ENCODE measurements at regions not wholly inside any gene's neighbourhood (a gene's known extent, or its start where the extent isn't known, plus 50 kb on each side); places are given as distances from the start of the nearest gene placed in this dataset.

- Histone ChIP-seq H3K4me3 (no peak overlapping the region), H3K27me3 (peaks cover 3% of the 10 kb centered on the region), H3K36me3 (no peaks in the 10 kb centered on the region), H3K4me1 (no peaks in the 10 kb centered on the region), H3K27ac (no peak overlapping the region), H3K9me3 (no peaks in the 10 kb centered on the region)
- intact Hi-C loops (cut with DNase I; ENCODE audit: low total_unique reads), result no loop called here
- DNase-seq, result no peak
- TF ChIP-seq EP300 (IDR thresholded peaks at IDR 0.05; ENCODE audit: low read depth) (no peak), POLR2A (IDR thresholded peaks at IDR 0.05) (no peak), POLR2AphosphoS5 (IDR thresholded peaks at IDR 0.05) (no peak), CTCF (IDR thresholded peaks at IDR 0.05) (no peak)
- in situ Hi-C loops (cut with MboI; ENCODE audit: low pct_ligation_motif_present in 1 of 4, low pct_unique_long_range_greater_than_20kb in 1 of 4, low sequenced_read_pairs in 3 of 4), result no loop called here
Observed at GRCh38 chr9:92196400-92196799, 81.2 kb upstream of the SPTLC1 start.

- Histone ChIP-seq H3K27me3 (peaks cover 1% of the 10 kb centered on the region), H3K36me3 (no peaks in the 10 kb centered on the region), H3K4me1 (no peaks in the 10 kb centered on the region), H3K9me3 (no peaks in the 10 kb centered on the region), H3K4me3 (no peak overlapping the region), H3K27ac (no peak overlapping the region)
- no peak for DNase-seq
- in situ Hi-C loops (cut with MboI; ENCODE audit: low pct_ligation_motif_present in 1 of 4, low pct_unique_long_range_greater_than_20kb in 1 of 4, low sequenced_read_pairs in 3 of 4), result no loop called here
- TF ChIP-seq CTCF (IDR thresholded peaks at IDR 0.05), result no peak
- no peak for TF ChIP-seq EP300 (IDR thresholded peaks at IDR 0.05; ENCODE audit: low read depth)
- TF ChIP-seq POLR2AphosphoS5 (IDR thresholded peaks at IDR 0.05), result no peak
- no peak for TF ChIP-seq POLR2A (IDR thresholded peaks at IDR 0.05)
- intact Hi-C loops (cut with DNase I; ENCODE audit: low total_unique reads), result no loop called here
- 80 to 85% methylated on average over 3 to 6 of the region's 6 CpGs for WGBS, 2 donors (ENCODE audit: low coverage in 1 of 2)
Observed at GRCh38 chr9:92191801-92192200, 76.6 kb upstream of the SPTLC1 start.

- DNase-seq, result no peak
- H3K36me3 ChIP-seq, result no peaks in the 10 kb centered on the region
- H3K4me3 ChIP-seq, result no peak overlapping the region
- no peak overlapping the region for H3K27ac ChIP-seq
- H3K27me3 ChIP-seq, result no peaks in the 10 kb centered on the region
- no peaks in the 10 kb centered on the region for H3K9me3 ChIP-seq
- intact Hi-C loops (cut with DNase I; ENCODE audit: low total_unique reads), result no loop called here
- WGBS, 2 donors (ENCODE audit: low coverage in 1 of 2), result 76% methylated on average over 2 of the region's 2 CpGs; no CpG with 5 or more reads in 1 of the 2 donors
- H3K4me1 ChIP-seq, result no peaks in the 10 kb centered on the region
- in situ Hi-C loops (cut with MboI; ENCODE audit: low pct_ligation_motif_present in 1 of 4, low pct_unique_long_range_greater_than_20kb in 1 of 4, low sequenced_read_pairs in 3 of 4), result no loop called here
- no peak for TF ChIP-seq CTCF (IDR thresholded peaks at IDR 0.05)
Observed at GRCh38 chr9:92190536-92190790, 75.2 kb upstream of the SPTLC1 start.

- intact Hi-C loops (cut with DNase I; ENCODE audit: low total_unique reads) (no loop called here), in situ Hi-C loops (cut with MboI; ENCODE audit: low pct_ligation_motif_present in 1 of 4, low pct_unique_long_range_greater_than_20kb in 1 of 4, low sequenced_read_pairs in 3 of 4) (no loop called here)
- Histone ChIP-seq H3K27ac (no peak overlapping the region), H3K4me1 (no peaks in the 10 kb centered on the region), H3K9me3 (no peaks in the 10 kb centered on the region), H3K27me3 (no peaks in the 10 kb centered on the region), H3K36me3 (no peaks in the 10 kb centered on the region), H3K4me3 (no peak overlapping the region)
- WGBS, 2 donors (ENCODE audit: low coverage in 1 of 2), result 68% methylated on average over 16 of the region's 30 CpGs; no CpG with 5 or more reads in 1 of the 2 donors
- TF ChIP-seq POLR2A (IDR thresholded peaks at IDR 0.05), result no peak
- DNase-seq, result no peak
Observed at GRCh38 chr9:92189782-92190535, 74.7 kb upstream of the SPTLC1 start.
